ENCODE measurements at regions not wholly inside any gene's neighbourhood (a gene's known extent, or its start where the extent isn't known, plus 50 kb on each side); places are given as distances from the start of the nearest gene placed in this dataset.

DNA sequence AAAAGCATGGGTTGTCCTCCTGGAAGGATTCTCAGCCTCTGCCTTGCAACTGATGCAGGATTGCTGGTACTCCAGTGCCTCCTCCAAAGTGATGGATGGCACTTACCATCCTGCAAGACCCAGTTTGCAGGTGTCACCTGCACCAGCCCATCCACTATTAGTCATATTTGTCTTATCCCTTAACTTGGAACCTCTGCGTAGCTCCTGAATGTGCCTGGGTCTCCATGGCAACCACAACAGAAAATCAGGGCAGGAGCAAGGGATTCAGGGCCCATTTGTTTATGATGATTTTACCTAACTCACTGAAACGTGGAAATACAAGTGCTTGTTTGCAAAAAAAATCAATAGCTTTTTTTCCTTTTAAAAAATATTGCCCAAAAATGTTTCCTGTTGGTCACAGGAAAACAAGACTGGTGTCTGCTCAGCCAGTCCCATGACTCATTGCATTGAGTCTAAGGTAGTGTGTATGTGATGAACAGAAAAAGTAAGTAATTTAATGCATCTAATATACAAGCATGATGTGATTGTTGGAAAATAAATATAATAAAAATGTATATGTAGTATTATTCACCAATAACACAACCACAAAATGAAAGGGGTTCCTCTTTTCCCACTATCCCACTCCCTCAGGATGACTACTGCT, 1196.3 kb upstream of the TMEM132C start:
- H3K27me3 ChIP-seq (replicated peaks in 1 of 4; ENCODE audit: control insufficient read depth in 3 of 4, extremely low read depth in 1 of 4, insufficient read depth in 3 of 4, low read length in 3 of 4), result no peaks in the 10 kb centered on the region
- H4K5ac ChIP-seq (ENCODE audit: insufficient read length, low read depth, low read length), result no peak overlapping the region
- no peak overlapping the region for H2AK5ac ChIP-seq (ENCODE audit: low read depth, low read length)
- no peak overlapping the region for H2BK120ac ChIP-seq (replicated peaks; ENCODE audit: low read depth, low read length)
- H4K20me1 ChIP-seq (replicated peaks in 1 of 2; ENCODE audit: control insufficient read depth in 1 of 2, insufficient read depth in 2 of 2, low read length in 2 of 2), result no peaks in the 10 kb centered on the region
- H3K23me2 ChIP-seq (ENCODE audit: low read depth, low read length), result no peaks in the 10 kb centered on the region
- H3K56ac ChIP-seq (replicated peaks; ENCODE audit: insufficient read length, low read depth, low read length), result no peak overlapping the region
- WGBS, 2 experiments (ENCODE audit: extremely low coverage in 1 of 2, insufficient coverage in 1 of 2, insufficient read length in 1 of 2, insufficient replicate concordance in 2 of 2, low coverage in 1 of 2, low lambda C conversion rate in 2 of 2, missing lambda C conversion rate in 1 of 2), result 66% methylated on average over 2 of the region's 2 CpGs; no CpG with 5 or more reads in 1 of the 2 experiments
- H3K36me3 ChIP-seq (ENCODE audit: control insufficient read depth in 2 of 4, insufficient read depth in 4 of 4, low read length in 3 of 4), result no peaks in the 10 kb centered on the region
- no peak overlapping the region for H3K23ac ChIP-seq (ENCODE audit: insufficient read length)
- no peak overlapping the region for H4K8ac ChIP-seq (ENCODE audit: extremely low read depth, insufficient read depth, low read length)
- H3K14ac ChIP-seq (ENCODE audit: insufficient read length), result no peak overlapping the region
- H4K91ac ChIP-seq (replicated peaks; ENCODE audit: insufficient read length, low read length), result no peak overlapping the region
- no peak for FAIRE-seq
- TF ChIP-seq TAF7 (optimal IDR thresholded peaks at IDR 0.05; ENCODE audit: borderline replicate concordance, low read depth, low read length) (no peak), CHD2 (IDR thresholded peaks at IDR 0.05; ENCODE audit: low read length) (no peak), MAFK (IDR thresholded peaks at IDR 0.05; ENCODE audit: low read depth, low read length) (no peak), BCL11A (IDR thresholded peaks at IDR 0.05; ENCODE audit: low read depth in 2 of 2, low read length in 2 of 2) (no peak), GABPA (IDR thresholded peaks at IDR 0.05; ENCODE audit: borderline replicate concordance, insufficient read depth, low read length) (no peak), SP1 (IDR thresholded peaks at IDR 0.05; ENCODE audit: low read depth, low read length) (no peak), HDAC2 (IDR thresholded peaks at IDR 0.05; ENCODE audit: borderline replicate concordance in 1 of 2, low read depth in 2 of 2, low read length in 2 of 2) (no peak), CHD1 (IDR thresholded peaks at IDR 0.05; ENCODE audit: low read depth, low read length) (no peak), SRF (IDR thresholded peaks at IDR 0.05; ENCODE audit: low read depth, low read length) (no peak), EZH2 (IDR thresholded peaks at IDR 0.05; ENCODE audit: low read depth, low read length, severe bottlenecking) (no peak), SIX5 (IDR thresholded peaks at IDR 0.05; ENCODE audit: low read depth, low read length) (no peak), SP2 (IDR thresholded peaks at IDR 0.05; ENCODE audit: low read length) (no peak), TBP (IDR thresholded peaks at IDR 0.05; ENCODE audit: low read depth, low read length) (no peak), SAP30 (IDR thresholded peaks at IDR 0.05; ENCODE audit: insufficient read depth, insufficient replicate concordance, low read length) (no peak), YY1 (IDR thresholded peaks at IDR 0.05; ENCODE audit: low read depth, low read length) (no peak)
- no peak overlapping the region for H2BK5ac ChIP-seq (ENCODE audit: low read depth, low read length)
- CTCF ChIA-PET (ENCODE audit: partially characterized antibody), result interaction anchor here (0.6 to 1.9 kb wide), 2 partner anchors 8 to 101 kb away, joined by 3 to 5 read pairs; no protein-coding TSS in a partner anchor
- H3K4me3 ChIP-seq (ENCODE audit: extremely low read depth in 1 of 4, insufficient read depth in 2 of 4, low read depth in 3 of 4, low read length in 4 of 4), result no peak overlapping the region
- no peak overlapping the region for H3K4me2 ChIP-seq (ENCODE audit: insufficient read depth in 1 of 2, low read depth in 2 of 2, low read length in 2 of 2)
- POLR2A ChIA-PET (ENCODE audit: partially characterized antibody), result no interaction called here
- no peaks in the 10 kb centered on the region for H3K79me1 ChIP-seq (ENCODE audit: low read depth, low read length)
- no peak overlapping the region for H2BK15ac ChIP-seq (ENCODE audit: low read length)
- H2BK20ac ChIP-seq (ENCODE audit: low read length), result no peak overlapping the region
- no peak overlapping the region for H3K18ac ChIP-seq (ENCODE audit: extremely low read depth, low read length)
- no peak overlapping the region for H2AFZ ChIP-seq (ENCODE audit: low read length)
- no peak overlapping the region for H3K27ac ChIP-seq (ENCODE audit: low read depth, low read length)
- H3K9ac ChIP-seq (replicated peaks in 1 of 4; ENCODE audit: extremely low read depth in 1 of 4, low read depth in 3 of 4, low read length in 3 of 4), result no peak overlapping the region
- no peak for DNase-seq (ENCODE audit: low read depth in 1 of 2, low spot score in 2 of 2)
- H3K4ac ChIP-seq (replicated peaks; ENCODE audit: insufficient read length, low read depth, low read length), result no peak overlapping the region
- H2BK12ac ChIP-seq (ENCODE audit: low read depth, low read length), result no peak overlapping the region
- no peaks in the 10 kb centered on the region for H3K4me1 ChIP-seq (replicated peaks in 1 of 4; ENCODE audit: control insufficient read depth in 3 of 4, insufficient read depth in 4 of 4, low read length in 3 of 4)
- no peaks in the 10 kb centered on the region for H3K9me3 ChIP-seq (ENCODE audit: insufficient read depth in 2 of 2, low read depth in 1 of 2, low read length in 1 of 2)
- H3K79me2 ChIP-seq (ENCODE audit: control insufficient read depth in 1 of 2, insufficient read depth in 2 of 2, low read length in 2 of 2), result no peaks in the 10 kb centered on the region
